ENCODE measurements at regions not wholly inside any gene's neighbourhood (a gene's known extent, or its start where the extent isn't known, plus 50 kb on each side); places are given as distances from the start of the nearest gene placed in this dataset.

DNA sequence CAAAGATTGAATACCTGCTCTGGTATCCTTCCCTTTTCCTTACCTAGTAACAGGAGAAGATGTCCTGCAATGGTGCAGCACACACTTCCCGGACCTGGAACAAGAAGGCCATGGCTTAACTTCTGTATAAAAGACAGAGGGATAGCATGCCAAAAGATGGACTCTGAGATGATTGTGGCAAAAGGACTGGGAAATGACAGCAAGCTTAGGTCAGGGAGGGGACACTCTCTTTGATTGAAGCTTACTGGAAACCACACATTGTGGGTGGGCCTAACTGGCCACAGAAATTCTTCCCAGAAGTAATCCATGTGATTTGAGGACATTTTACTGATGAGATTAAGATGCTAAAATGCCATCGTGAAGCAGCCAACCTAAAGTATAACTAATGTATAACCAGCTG is 71.0 kb upstream of the OTUD4 start:
- TF ChIP-seq, protein P1, sequence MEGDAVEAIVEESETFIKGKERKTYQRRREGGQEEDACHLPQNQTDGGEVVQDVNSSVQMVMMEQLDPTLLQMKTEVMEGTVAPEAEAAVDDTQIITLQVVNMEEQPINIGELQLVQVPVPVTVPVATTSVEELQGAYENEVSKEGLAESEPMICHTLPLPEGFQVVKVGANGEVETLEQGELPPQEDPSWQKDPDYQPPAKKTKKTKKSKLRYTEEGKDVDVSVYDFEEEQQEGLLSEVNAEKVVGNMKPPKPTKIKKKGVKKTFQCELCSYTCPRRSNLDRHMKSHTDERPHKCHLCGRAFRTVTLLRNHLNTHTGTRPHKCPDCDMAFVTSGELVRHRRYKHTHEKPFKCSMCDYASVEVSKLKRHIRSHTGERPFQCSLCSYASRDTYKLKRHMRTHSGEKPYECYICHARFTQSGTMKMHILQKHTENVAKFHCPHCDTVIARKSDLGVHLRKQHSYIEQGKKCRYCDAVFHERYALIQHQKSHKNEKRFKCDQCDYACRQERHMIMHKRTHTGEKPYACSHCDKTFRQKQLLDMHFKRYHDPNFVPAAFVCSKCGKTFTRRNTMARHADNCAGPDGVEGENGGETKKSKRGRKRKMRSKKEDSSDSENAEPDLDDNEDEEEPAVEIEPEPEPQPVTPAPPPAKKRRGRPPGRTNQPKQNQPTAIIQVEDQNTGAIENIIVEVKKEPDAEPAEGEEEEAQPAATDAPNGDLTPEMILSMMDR (conservative IDR thresholded peaks at IDR 0.05; ENCODE audit: low read depth, low read length): no peak
- TF ChIP-seq EZH2 (IDR thresholded peaks at IDR 0.05; ENCODE audit: low read length, unreplicated experiment): no peak

Measured in PC-3 (cell line).